ENCODE measurements at regions not wholly inside any gene's neighbourhood (a gene's known extent, or its start where the extent isn't known, plus 50 kb on each side); places are given as distances from the start of the nearest gene placed in this dataset.

- no peak for DNase-seq (ENCODE audit: extremely low read depth in 1 of 11, low read depth in 9 of 11, low spot score in 4 of 11)
These were observed 414.2 kb downstream of the ZNF521 start for GRCh38 chr18:24937639-24938275.

GRCh38 chr18:24940416-24940815 lies 411.6 kb downstream of the ZNF521 start:
- no peak for DNase-seq (ENCODE audit: extremely low read depth in 1 of 11, low read depth in 9 of 11, low spot score in 4 of 11)

GRCh38 chr18:24941174-24941951 lies 410.6 kb downstream of the ZNF521 start:
- no peak for DNase-seq (ENCODE audit: extremely low read depth in 1 of 11, low read depth in 9 of 11, low spot score in 4 of 11)

- no peak for DNase-seq (ENCODE audit: extremely low read depth in 1 of 11, low read depth in 9 of 11, low spot score in 4 of 11)
These were observed 409.8 kb downstream of the ZNF521 start for GRCh38 chr18:24942144-24942543.

GRCh38 chr18:24947521-24948305 lies 404.3 kb downstream of the ZNF521 start:
- DNase-seq (ENCODE audit: extremely low read depth in 1 of 11, low read depth in 9 of 11, low spot score in 4 of 11): no peak

GRCh38 chr18:24949908-24950307 lies 402.1 kb downstream of the ZNF521 start:
- no peak for DNase-seq (ENCODE audit: extremely low read depth in 1 of 11, low read depth in 9 of 11, low spot score in 4 of 11)

GRCh38 chr18:24954341-24954740 lies 397.6 kb downstream of the ZNF521 start:
- DNase-seq (ENCODE audit: extremely low read depth in 1 of 11, low read depth in 9 of 11, low spot score in 4 of 11): no peak

GRCh38 chr18:24958001-24958400 lies 394.0 kb downstream of the ZNF521 start:
- no peak for DNase-seq (ENCODE audit: extremely low read depth in 1 of 11, low read depth in 9 of 11, low spot score in 4 of 11)

- peak in 9 of 11 donors; percentile 9 to 53 (median 32) for DNase-seq (ENCODE audit: extremely low read depth in 1 of 11, low read depth in 9 of 11, low spot score in 4 of 11)
These were observed 392.9 kb downstream of the ZNF521 start for GRCh38 chr18:24959051-24959476.

- no peak for DNase-seq (ENCODE audit: extremely low read depth in 1 of 11, low read depth in 9 of 11, low spot score in 4 of 11)
These were observed 387.8 kb downstream of the ZNF521 start for GRCh38 chr18:24964216-24964615.

GRCh38 chr18:24968238-24968775 lies 383.7 kb downstream of the ZNF521 start:
- no peak for DNase-seq (ENCODE audit: extremely low read depth in 1 of 11, low read depth in 9 of 11, low spot score in 4 of 11)

GRCh38 chr18:24972577-24972976 lies 379.4 kb downstream of the ZNF521 start:
- DNase-seq (ENCODE audit: extremely low read depth in 1 of 11, low read depth in 9 of 11, low spot score in 4 of 11): no peak

- no peak for DNase-seq (ENCODE audit: extremely low read depth in 1 of 11, low read depth in 9 of 11, low spot score in 4 of 11)
These were observed 377.5 kb downstream of the ZNF521 start for GRCh38 chr18:24974431-24974830.

GRCh38 chr18:24975496-24976372 lies 376.2 kb downstream of the ZNF521 start:
- no peak for DNase-seq (ENCODE audit: extremely low read depth in 1 of 11, low read depth in 9 of 11, low spot score in 4 of 11)

- DNase-seq (ENCODE audit: extremely low read depth in 1 of 11, low read depth in 9 of 11, low spot score in 4 of 11): no peak
These were observed 375.5 kb downstream of the ZNF521 start for GRCh38 chr18:24976502-24976901.

GRCh38 chr18:24979235-24979634 lies 372.7 kb downstream of the ZNF521 start:
- no peak for DNase-seq (ENCODE audit: extremely low read depth in 1 of 11, low read depth in 9 of 11, low spot score in 4 of 11)

- DNase-seq (ENCODE audit: extremely low read depth in 1 of 11, low read depth in 9 of 11, low spot score in 4 of 11): no peak
These were observed 369.1 kb downstream of the ZNF521 start for GRCh38 chr18:24982831-24983230.

- DNase-seq (ENCODE audit: extremely low read depth in 1 of 11, low read depth in 9 of 11, low spot score in 4 of 11): no peak
These were observed 368.3 kb downstream of the ZNF521 start for GRCh38 chr18:24983566-24984139.
